Esophagus squamous epithelium (tissue), 5 donors: ENCODE measurements at regions not wholly inside any gene's neighbourhood (a gene's known extent, or its start where the extent isn't known, plus 50 kb on each side); places are given as distances from the start of the nearest gene placed in this dataset.
"Not testable (repeated sequence)": the region's sequence is repeated elsewhere in the genome, so short reads cannot be mapped to it uniquely, and the experiment has no call there.

ENCODE experiments used
- DNase-seq: peaks from one replicate; lab custom pipeline; 2025; lab: John Stamatoyannopoulos, UW
- H3K27ac ChIP-seq, 4 donors: fragments of 200-600 bp; sonication (generic); one replicate each; pipeline ENCODE4 v1.5.1; 2016 to 2019; ENCODE audit warnings: mild to moderate bottlenecking in 1 of 4
- H3K27me3 ChIP-seq, 4 donors: fragments of 200-600 bp; sonication (generic); 1 replicate in 3 of 4; 2 replicates in 1 of 4; pipeline versions ENCODE4 v1.5.1 to v1.6.0; 2017 to 2021; ENCODE audit warnings: antibody characterized with exemption in 1 of 4
- H3K36me3 ChIP-seq, 3 donors: fragments of 200-600 bp; sonication (generic); one replicate each; pipeline ENCODE4 v1.5.1; 2016 to 2019
- H3K4me1 ChIP-seq, 3 donors: fragments of 200-600 bp; sonication (generic); one replicate each; pipeline ENCODE4 v1.5.1; 2017 to 2019
- H3K4me3 ChIP-seq, 4 donors: fragments of 200-600 bp; sonication (generic); 1 replicate in 3 of 4; 2 replicates in 1 of 4; pipeline ENCODE4 v1.5.1; 2016 to 2019; ENCODE audit warnings: mild to moderate bottlenecking in 2 of 4, moderate library complexity in 1 of 4
- H3K9me3 ChIP-seq, 3 donors: fragments of 200-600 bp; sonication (generic); one replicate each; pipeline ENCODE4 v1.5.1; 2016 to 2019
- POLR2A ChIP-seq, 4 donors: fragments of 450-650 bp; IDR thresholded peaks; one replicate each; pipeline ENCODE4 v1.6.1; 2017; ENCODE audit warnings: antibody characterized with exemption in 4 of 4, mild to moderate bottlenecking in 4 of 4, moderate library complexity in 3 of 4
- WGBS, 2 donors: methylation state at CpG; one replicate each; pipeline ENCODE4 v1.1.5; 2018; 5-methylcytosine and 5-hydroxymethylcytosine counted together
- intact Hi-C: fragments of 100-400 bp; cut with DNase I; formaldehyde crosslinking; loops from one replicate; pipeline ENCODE4 v1.15.0; 2022
- TF ChIP-seq, protein P1 (sequence below), 6 experiments: fragments of 450-650 bp in 4 of 6; fragments of 200-600 bp in 2 of 6; sonication (generic) in 2 of 6; IDR thresholded peaks; one replicate each; pipeline ENCODE4 v1.5.1; 2016 to 2019; ENCODE audit warnings: antibody characterized with exemption in 6 of 6, mild to moderate bottlenecking in 4 of 6, moderate library complexity in 4 of 6
- donor health status: DM: yes; HTN: yes; CAD: no.

DNA sequence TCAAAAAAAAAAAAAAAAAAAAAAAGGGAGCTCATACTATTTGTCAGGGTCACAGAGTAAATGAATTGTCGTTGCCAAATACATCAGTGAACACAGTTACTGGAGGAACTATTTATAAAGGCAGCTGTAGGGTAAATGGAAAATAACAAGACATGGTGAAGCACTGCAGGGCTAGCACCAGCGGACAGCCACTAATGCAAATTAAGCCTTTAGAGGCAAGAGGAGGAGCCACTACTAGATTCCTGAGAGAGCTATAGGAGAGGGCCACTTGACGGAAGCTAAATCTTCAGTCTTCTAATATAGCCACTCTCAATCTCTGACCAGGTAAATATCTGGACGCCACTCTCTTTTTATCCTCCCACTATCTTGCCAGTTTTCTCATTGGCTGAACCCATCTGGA lies 801.2 kb upstream of the GOT2 start:
- no peak for DNase-seq
- TF ChIP-seq POLR2A (IDR thresholded peaks at IDR 0.05): no peak
- TF ChIP-seq, protein P1, sequence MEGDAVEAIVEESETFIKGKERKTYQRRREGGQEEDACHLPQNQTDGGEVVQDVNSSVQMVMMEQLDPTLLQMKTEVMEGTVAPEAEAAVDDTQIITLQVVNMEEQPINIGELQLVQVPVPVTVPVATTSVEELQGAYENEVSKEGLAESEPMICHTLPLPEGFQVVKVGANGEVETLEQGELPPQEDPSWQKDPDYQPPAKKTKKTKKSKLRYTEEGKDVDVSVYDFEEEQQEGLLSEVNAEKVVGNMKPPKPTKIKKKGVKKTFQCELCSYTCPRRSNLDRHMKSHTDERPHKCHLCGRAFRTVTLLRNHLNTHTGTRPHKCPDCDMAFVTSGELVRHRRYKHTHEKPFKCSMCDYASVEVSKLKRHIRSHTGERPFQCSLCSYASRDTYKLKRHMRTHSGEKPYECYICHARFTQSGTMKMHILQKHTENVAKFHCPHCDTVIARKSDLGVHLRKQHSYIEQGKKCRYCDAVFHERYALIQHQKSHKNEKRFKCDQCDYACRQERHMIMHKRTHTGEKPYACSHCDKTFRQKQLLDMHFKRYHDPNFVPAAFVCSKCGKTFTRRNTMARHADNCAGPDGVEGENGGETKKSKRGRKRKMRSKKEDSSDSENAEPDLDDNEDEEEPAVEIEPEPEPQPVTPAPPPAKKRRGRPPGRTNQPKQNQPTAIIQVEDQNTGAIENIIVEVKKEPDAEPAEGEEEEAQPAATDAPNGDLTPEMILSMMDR (IDR thresholded peaks at IDR 0.05): no peak
- 67 to 78% methylated on average over 4 of the region's 4 CpGs for WGBS, 2 donors
- no peaks in the 10 kb centered on the region for H3K9me3 ChIP-seq
- intact Hi-C loops: no loop called here
- no peak overlapping the region for H3K27ac ChIP-seq
- H3K36me3 ChIP-seq: no peaks in the 10 kb centered on the region
- no peaks in the 10 kb centered on the region for H3K4me1 ChIP-seq
- no peak overlapping the region for H3K4me3 ChIP-seq
- no peaks in the 10 kb centered on the region for H3K27me3 ChIP-seq

DNA sequence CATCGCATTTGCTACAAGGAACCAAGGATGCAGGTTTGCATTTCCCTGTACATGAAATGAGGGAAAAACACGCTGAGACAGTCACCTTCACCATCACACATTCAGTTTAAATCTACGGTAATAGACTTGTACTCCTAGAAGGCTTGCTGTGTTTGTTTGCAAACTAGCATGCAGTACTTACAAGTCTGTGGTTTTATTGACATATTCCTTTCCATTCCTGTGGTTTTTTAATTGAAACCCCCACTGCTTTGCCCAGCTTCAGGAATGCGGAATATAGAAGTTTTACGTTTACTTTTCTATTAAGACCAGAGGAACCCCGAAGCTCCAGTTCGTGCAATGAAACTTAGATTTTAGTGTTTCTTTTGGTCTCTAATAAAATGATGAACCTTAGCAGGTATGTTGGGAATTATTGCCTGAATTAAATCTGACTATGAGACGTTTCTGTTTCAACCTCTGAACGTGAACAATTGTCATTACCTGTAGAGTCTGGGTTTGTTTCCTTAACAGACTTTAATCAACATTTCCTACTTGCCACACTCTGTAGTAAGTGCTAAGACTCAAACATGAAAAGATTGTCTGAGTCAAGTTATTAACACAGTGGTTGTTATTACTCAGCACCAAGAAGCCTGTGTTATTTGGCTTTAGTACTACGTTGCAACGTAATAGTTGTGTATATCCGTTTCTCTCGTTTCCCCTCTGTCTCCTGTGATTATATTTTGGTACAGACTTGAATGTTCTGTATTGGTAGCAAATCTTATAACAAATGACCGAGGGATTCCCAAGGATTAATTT lies 793.3 kb upstream of the GOT2 start:
- TF ChIP-seq, protein P1 (IDR thresholded peaks at IDR 0.05): no peak
- TF ChIP-seq POLR2A (IDR thresholded peaks at IDR 0.05): no peak
- 51 to 66% methylated on average over 14 of the region's 14 CpGs for WGBS, 2 donors
- no peaks in the 10 kb centered on the region for H3K9me3 ChIP-seq
- H3K4me1 ChIP-seq: no peaks in the 10 kb centered on the region
- no peaks in the 10 kb centered on the region for H3K36me3 ChIP-seq
- H3K4me3 ChIP-seq: no peak overlapping the region
- intact Hi-C loops: no loop called here
- no peak for DNase-seq
- no peak overlapping the region for H3K27ac ChIP-seq
- H3K27me3 ChIP-seq: no peaks in the 10 kb centered on the region

DNA sequence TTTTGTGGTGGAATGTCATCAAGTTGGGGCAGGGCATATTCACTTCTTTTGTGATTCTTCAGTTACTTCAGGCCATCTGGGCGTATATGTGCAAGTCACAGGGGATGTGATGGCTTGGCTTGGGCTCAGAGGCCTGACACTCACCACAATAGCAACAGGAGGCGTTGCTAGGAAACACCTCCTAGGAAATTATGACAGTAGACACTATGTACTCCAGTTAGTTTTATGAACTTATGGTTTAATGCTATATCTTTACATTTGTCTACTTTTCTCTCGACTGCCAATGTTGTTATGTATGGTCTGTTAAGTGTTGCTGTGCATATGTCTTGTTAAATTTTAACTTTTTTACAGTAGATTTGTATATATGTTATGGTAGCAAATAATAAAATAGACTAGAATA lies 788.7 kb upstream of the GOT2 start:
- WGBS, 2 donors: 48 to 59% methylated on average over 3 of the region's 3 CpGs
- H3K4me1 ChIP-seq: no peaks in the 10 kb centered on the region
- H3K36me3 ChIP-seq: no peaks in the 10 kb centered on the region
- no peak overlapping the region for H3K4me3 ChIP-seq
- DNase-seq: no peak
- TF ChIP-seq, protein P1 (IDR thresholded peaks at IDR 0.05): no peak
- TF ChIP-seq POLR2A (IDR thresholded peaks at IDR 0.05): no peak
- H3K9me3 ChIP-seq: no peaks in the 10 kb centered on the region
- H3K27ac ChIP-seq: no peak overlapping the region
- intact Hi-C loops: no loop called here
- H3K27me3 ChIP-seq: no peaks in the 10 kb centered on the region

DNA sequence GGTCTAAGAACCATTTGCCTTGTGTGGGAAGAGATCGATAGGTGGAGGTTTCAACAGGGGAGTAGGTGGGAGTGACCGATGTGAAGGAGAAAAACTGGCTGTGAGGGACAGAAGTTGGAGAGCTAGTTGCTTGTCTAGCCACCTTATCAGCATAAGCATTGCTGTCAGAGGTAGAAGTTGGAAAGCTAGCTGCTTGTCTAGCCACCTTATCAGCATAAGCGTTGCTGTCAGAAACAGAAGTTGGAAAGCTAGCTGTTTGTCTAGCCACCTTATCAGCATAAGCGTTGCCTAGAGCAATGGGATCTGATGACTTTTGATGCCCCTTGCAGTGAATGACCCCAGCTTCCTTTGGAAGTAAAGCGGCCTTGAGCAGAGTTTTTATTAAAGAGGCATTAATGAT lies 784.6 kb upstream of the GOT2 start:
- H3K27me3 ChIP-seq, H3K27ac ChIP-seq, H3K4me1 ChIP-seq, DNase-seq, H3K4me3 ChIP-seq, intact Hi-C loops, H3K9me3 ChIP-seq, H3K36me3 ChIP-seq: not testable (repeated sequence)
- WGBS, 2 donors: 73 to 88% methylated on average over 5 of the region's 5 CpGs

DNA sequence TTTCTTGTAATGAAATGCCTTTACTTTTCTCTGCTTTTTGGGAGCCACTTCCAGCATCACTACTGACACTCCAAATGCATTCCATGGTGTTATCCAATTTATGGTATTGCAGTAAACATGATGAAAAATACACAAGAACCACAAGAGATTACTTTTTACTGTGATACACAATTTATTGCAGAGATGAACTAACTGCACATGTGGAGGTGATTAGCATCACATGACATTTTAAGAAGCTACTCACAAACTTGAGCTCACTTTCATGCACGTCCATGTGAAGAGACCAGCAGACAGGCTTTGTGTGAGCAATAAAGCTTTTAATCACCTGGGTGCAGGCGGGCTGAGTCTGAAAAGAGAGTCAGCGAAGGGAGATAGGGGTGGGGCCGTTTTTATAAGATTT lies 780.5 kb upstream of the GOT2 start:
- no peaks in the 10 kb centered on the region for H3K9me3 ChIP-seq
- no peak for TF ChIP-seq POLR2A (IDR thresholded peaks at IDR 0.05)
- TF ChIP-seq, protein P1 (IDR thresholded peaks at IDR 0.05): no peak
- DNase-seq: no peak
- no peak overlapping the region for H3K27ac ChIP-seq
- no peaks in the 10 kb centered on the region for H3K27me3 ChIP-seq
- H3K4me3 ChIP-seq: no peak overlapping the region
- 76 to 87% methylated on average over 4 of the region's 4 CpGs for WGBS, 2 donors
- H3K36me3 ChIP-seq: no peaks in the 10 kb centered on the region
- H3K4me1 ChIP-seq: peaks cover 0 to 8% (median 0%) of the 10 kb centered on the region in 3 donors
- intact Hi-C loops: no loop called here
